ENCODE measurements at regions not wholly inside any gene's neighbourhood (a gene's known extent, or its start where the extent isn't known, plus 50 kb on each side); places are given as distances from the start of the nearest gene placed in this dataset.

DNA sequence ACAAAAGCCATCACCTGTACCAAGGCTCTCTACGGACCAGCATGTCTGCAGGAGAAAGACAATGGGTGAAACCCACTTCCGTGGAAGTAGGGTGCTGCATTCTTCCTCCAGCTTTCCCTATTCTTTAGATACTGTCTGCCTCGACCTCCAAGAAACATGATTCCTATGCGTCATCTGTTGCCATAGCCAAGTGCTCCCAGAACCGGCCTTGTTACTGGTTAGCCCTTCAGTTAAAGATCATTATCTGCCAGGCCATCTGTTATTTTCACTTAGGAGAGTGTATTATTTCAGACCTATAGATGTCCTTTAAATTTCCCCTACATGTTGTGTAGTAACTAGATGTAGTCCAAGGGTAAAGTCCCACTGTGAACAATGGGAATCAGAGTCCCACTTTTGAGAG is 89.0 kb upstream of the KIAA1217 start:
- no peak overlapping the region for H2AK5ac ChIP-seq (ENCODE audit: low read length, severe bottlenecking)
- H3K27me3 ChIP-seq (ENCODE audit: control insufficient read depth in 1 of 2, insufficient read depth in 1 of 2, low read length in 2 of 2): no peaks in the 10 kb centered on the region
- no peak overlapping the region for H3K18ac ChIP-seq (ENCODE audit: low read depth in 1 of 2, low read length in 2 of 2)
- no peak overlapping the region for H3K4me3 ChIP-seq (ENCODE audit: insufficient read depth in 1 of 2, low read depth in 1 of 2, low read length in 2 of 2)
- H4K91ac ChIP-seq (ENCODE audit: low read length): no peak overlapping the region
- no peak overlapping the region for H4K8ac ChIP-seq (ENCODE audit: low read length)
- no peak overlapping the region for H3K27ac ChIP-seq (ENCODE audit: low read length, poor library complexity, severe bottlenecking)
- no peak overlapping the region for H3K9ac ChIP-seq (ENCODE audit: low read length)
- no peak overlapping the region for H3K4me2 ChIP-seq (ENCODE audit: low read length, poor library complexity, severe bottlenecking)
- DNase-seq: no peak
- no peaks in the 10 kb centered on the region for H3K9me3 ChIP-seq (ENCODE audit: control insufficient read depth, low read length)
- no peak overlapping the region for H2BK12ac ChIP-seq (ENCODE audit: low read length in 2 of 2)
- no peak overlapping the region for H2BK120ac ChIP-seq (ENCODE audit: low read depth, low read length)
- H3K14ac ChIP-seq (ENCODE audit: low read length in 2 of 2): no peak overlapping the region
- H2BK15ac ChIP-seq (ENCODE audit: low read depth, poor library complexity, severe bottlenecking): no peak overlapping the region
- no peaks in the 10 kb centered on the region for H3K36me3 ChIP-seq (ENCODE audit: control insufficient read depth in 1 of 2, insufficient read depth in 2 of 2, low read depth in 1 of 2, low read length in 2 of 2)
- H3K23ac ChIP-seq (ENCODE audit: low read length in 2 of 2): no peak overlapping the region
- H3K4ac ChIP-seq (ENCODE audit: low read depth in 1 of 2, low read length in 2 of 2): no peak overlapping the region
- no peaks in the 10 kb centered on the region for H3K4me1 ChIP-seq (ENCODE audit: control insufficient read depth, insufficient read depth, low read depth, low read length)
- WGBS: 84% methylated on average over 3 of the region's 5 CpGs
- no peak overlapping the region for H2AFZ ChIP-seq (ENCODE audit: low read depth, low read length)
- no peak overlapping the region for H2BK5ac ChIP-seq (ENCODE audit: low read depth, low read length, poor library complexity, severe bottlenecking)
- H3K79me1 ChIP-seq (replicated peaks; ENCODE audit: low read length, poor library complexity, severe bottlenecking): no peaks in the 10 kb centered on the region

DNA sequence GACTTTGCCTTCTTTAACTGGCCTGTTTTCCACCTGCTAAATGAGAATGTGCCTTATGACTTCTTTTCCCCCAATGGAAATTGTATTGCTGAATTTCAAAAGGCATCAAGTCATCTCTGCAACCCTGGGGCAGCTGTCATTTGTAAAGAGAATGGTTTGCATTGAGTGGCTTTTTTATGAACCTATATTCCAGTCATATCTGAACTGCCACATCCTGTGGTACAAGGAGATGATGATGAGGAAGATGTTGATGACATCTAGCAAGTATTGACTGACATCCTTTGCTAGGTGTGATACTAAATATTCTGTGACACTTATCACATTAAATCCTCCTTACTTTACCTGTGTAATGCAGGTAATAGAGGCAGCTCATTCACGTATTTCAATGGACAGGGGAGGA is 88.3 kb upstream of the KIAA1217 start:
- Histone ChIP-seq H3K27me3 (ENCODE audit: control insufficient read depth in 1 of 2, insufficient read depth in 1 of 2, low read length in 2 of 2) (no peaks in the 10 kb centered on the region), H4K8ac (ENCODE audit: low read length) (no peak overlapping the region), H3K4me3 (ENCODE audit: insufficient read depth in 1 of 2, low read depth in 1 of 2, low read length in 2 of 2) (no peak overlapping the region), H2BK120ac (ENCODE audit: low read depth, low read length) (no peak overlapping the region), H3K18ac (ENCODE audit: low read depth in 1 of 2, low read length in 2 of 2) (no peak overlapping the region), H2AK5ac (ENCODE audit: low read length, severe bottlenecking) (no peak overlapping the region), H3K4ac (ENCODE audit: low read depth in 1 of 2, low read length in 2 of 2) (no peak overlapping the region), H2BK12ac (ENCODE audit: low read length in 2 of 2) (no peak overlapping the region), H2BK15ac (ENCODE audit: low read depth, poor library complexity, severe bottlenecking) (no peak overlapping the region), H3K23ac (ENCODE audit: low read length in 2 of 2) (no peak overlapping the region), H3K4me1 (ENCODE audit: control insufficient read depth, insufficient read depth, low read depth, low read length) (no peaks in the 10 kb centered on the region), H3K79me1 (replicated peaks; ENCODE audit: low read length, poor library complexity, severe bottlenecking) (no peaks in the 10 kb centered on the region), H4K91ac (ENCODE audit: low read length) (no peak overlapping the region), H3K4me2 (ENCODE audit: low read length, poor library complexity, severe bottlenecking) (no peak overlapping the region), H3K9ac (ENCODE audit: low read length) (no peak overlapping the region), H3K27ac (ENCODE audit: low read length, poor library complexity, severe bottlenecking) (no peak overlapping the region), H3K9me3 (ENCODE audit: control insufficient read depth, low read length) (no peaks in the 10 kb centered on the region), H3K36me3 (ENCODE audit: control insufficient read depth in 1 of 2, insufficient read depth in 2 of 2, low read depth in 1 of 2, low read length in 2 of 2) (no peaks in the 10 kb centered on the region), H3K14ac (ENCODE audit: low read length in 2 of 2) (no peak overlapping the region), H2AFZ (ENCODE audit: low read depth, low read length) (no peak overlapping the region), H2BK5ac (ENCODE audit: low read depth, low read length, poor library complexity, severe bottlenecking) (no peak overlapping the region)
- WGBS: 67% methylated on average over 1 of the region's 1 CpG
- DNase-seq: no peak

DNA sequence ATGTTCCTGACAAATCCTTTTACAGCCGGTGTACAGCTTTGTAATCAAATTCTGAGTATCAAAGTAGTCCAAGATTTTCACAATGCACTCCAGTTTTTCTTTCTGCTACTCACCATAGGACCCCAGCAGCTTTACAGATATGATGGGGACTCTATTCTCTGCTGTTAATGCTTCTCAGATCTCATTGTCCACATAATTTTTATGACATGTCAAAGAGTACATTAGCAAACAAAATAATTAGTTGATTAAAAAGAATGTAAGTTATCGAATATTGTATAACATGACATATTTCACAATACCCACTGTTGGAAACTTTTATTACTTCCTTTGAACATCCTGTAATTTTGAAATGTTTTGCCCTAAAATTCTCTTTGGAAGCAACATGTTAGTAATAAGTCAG is 81.4 kb upstream of the KIAA1217 start:
- no peak overlapping the region for H2BK120ac ChIP-seq (ENCODE audit: low read depth, low read length)
- H3K27me3 ChIP-seq (ENCODE audit: control insufficient read depth in 1 of 2, insufficient read depth in 1 of 2, low read length in 2 of 2): no peaks in the 10 kb centered on the region
- no peak overlapping the region for H3K23ac ChIP-seq (ENCODE audit: low read length in 2 of 2)
- no peak overlapping the region for H2AK5ac ChIP-seq (ENCODE audit: low read length, severe bottlenecking)
- H3K79me1 ChIP-seq (replicated peaks; ENCODE audit: low read length, poor library complexity, severe bottlenecking): no peaks in the 10 kb centered on the region
- H2BK12ac ChIP-seq (ENCODE audit: low read length in 2 of 2): no peak overlapping the region
- no peak overlapping the region for H3K18ac ChIP-seq (ENCODE audit: low read depth in 1 of 2, low read length in 2 of 2)
- no peak for DNase-seq
- H3K9me3 ChIP-seq (ENCODE audit: control insufficient read depth, low read length): peaks cover 4% of the 10 kb centered on the region
- H3K27ac ChIP-seq (ENCODE audit: low read length, poor library complexity, severe bottlenecking): no peak overlapping the region
- H3K9ac ChIP-seq (ENCODE audit: low read length): no peak overlapping the region
- no peak overlapping the region for H4K91ac ChIP-seq (ENCODE audit: low read length)
- H3K36me3 ChIP-seq (ENCODE audit: control insufficient read depth in 1 of 2, insufficient read depth in 2 of 2, low read depth in 1 of 2, low read length in 2 of 2): no peaks in the 10 kb centered on the region
- H3K14ac ChIP-seq (ENCODE audit: low read length in 2 of 2): no peak overlapping the region
- no peaks in the 10 kb centered on the region for H3K4me1 ChIP-seq (ENCODE audit: control insufficient read depth, insufficient read depth, low read depth, low read length)
- WGBS: 79% methylated on average over 1 of the region's 2 CpGs
- no peak overlapping the region for H2AFZ ChIP-seq (ENCODE audit: low read depth, low read length)
- no peak overlapping the region for H2BK15ac ChIP-seq (ENCODE audit: low read depth, poor library complexity, severe bottlenecking)
- H4K8ac ChIP-seq (ENCODE audit: low read length): no peak overlapping the region
- H3K4ac ChIP-seq (ENCODE audit: low read depth in 1 of 2, low read length in 2 of 2): no peak overlapping the region
- H2BK5ac ChIP-seq (ENCODE audit: low read depth, low read length, poor library complexity, severe bottlenecking): no peak overlapping the region
- H3K4me2 ChIP-seq (ENCODE audit: low read length, poor library complexity, severe bottlenecking): no peak overlapping the region
- H3K4me3 ChIP-seq (ENCODE audit: insufficient read depth in 1 of 2, low read depth in 1 of 2, low read length in 2 of 2): no peak overlapping the region

DNA sequence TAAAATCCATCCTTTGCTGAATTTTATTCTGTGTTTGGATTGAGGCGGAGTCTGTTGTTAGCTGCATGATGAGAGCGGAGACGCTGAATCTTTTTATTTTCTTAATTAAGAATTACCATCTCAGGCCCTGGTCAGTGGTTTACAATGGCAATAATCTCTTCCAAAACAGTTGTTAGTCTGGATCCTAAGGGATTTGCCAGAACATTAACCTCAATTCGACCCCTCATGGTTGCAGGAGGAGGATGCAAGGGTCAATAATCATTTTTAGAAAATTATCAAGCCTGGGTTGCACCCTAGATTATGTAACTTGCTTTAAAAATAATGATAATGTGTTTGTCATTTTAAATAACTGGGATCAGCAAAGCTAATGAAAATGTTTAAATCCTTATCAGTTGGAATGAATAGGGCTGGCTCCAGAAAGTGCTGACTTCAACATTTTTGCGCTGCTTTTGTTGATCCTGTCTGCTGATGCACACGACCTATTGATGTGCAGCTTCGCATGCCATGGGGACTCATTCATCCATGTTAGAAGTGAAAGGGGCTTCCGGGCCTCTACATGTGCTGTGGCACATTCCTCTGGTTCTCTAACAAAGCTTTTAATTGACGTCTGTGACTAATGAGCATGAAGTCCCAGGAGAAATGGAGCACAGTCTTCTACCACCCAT is 80.7 kb upstream of the KIAA1217 start:
- Histone ChIP-seq H3K79me1 (replicated peaks; ENCODE audit: low read length, poor library complexity, severe bottlenecking) (no peaks in the 10 kb centered on the region), H2BK12ac (ENCODE audit: low read length in 2 of 2) (no peak overlapping the region), H3K18ac (ENCODE audit: low read depth in 1 of 2, low read length in 2 of 2) (no peak overlapping the region), H3K9me3 (ENCODE audit: control insufficient read depth, low read length) (peaks cover 4% of the 10 kb centered on the region), H2AFZ (ENCODE audit: low read depth, low read length) (no peak overlapping the region), H3K14ac (ENCODE audit: low read length in 2 of 2) (no peak overlapping the region), H2BK15ac (ENCODE audit: low read depth, poor library complexity, severe bottlenecking) (no peak overlapping the region), H2BK5ac (ENCODE audit: low read depth, low read length, poor library complexity, severe bottlenecking) (no peak overlapping the region), H3K4ac (ENCODE audit: low read depth in 1 of 2, low read length in 2 of 2) (no peak overlapping the region), H3K27ac (ENCODE audit: low read length, poor library complexity, severe bottlenecking) (no peak overlapping the region), H3K27me3 (ENCODE audit: control insufficient read depth in 1 of 2, insufficient read depth in 1 of 2, low read length in 2 of 2) (no peaks in the 10 kb centered on the region), H4K8ac (ENCODE audit: low read length) (no peak overlapping the region), H2BK120ac (ENCODE audit: low read depth, low read length) (no peak overlapping the region), H3K36me3 (ENCODE audit: control insufficient read depth in 1 of 2, insufficient read depth in 2 of 2, low read depth in 1 of 2, low read length in 2 of 2) (no peaks in the 10 kb centered on the region), H4K91ac (ENCODE audit: low read length) (no peak overlapping the region), H2AK5ac (ENCODE audit: low read length, severe bottlenecking) (no peak overlapping the region), H3K23ac (ENCODE audit: low read length in 2 of 2) (no peak overlapping the region), H3K4me2 (ENCODE audit: low read length, poor library complexity, severe bottlenecking) (peak overlapping the region; percentile 46), H3K4me1 (ENCODE audit: control insufficient read depth, insufficient read depth, low read depth, low read length) (no peaks in the 10 kb centered on the region), H3K9ac (ENCODE audit: low read length) (no peak overlapping the region), H3K4me3 (ENCODE audit: insufficient read depth in 1 of 2, low read depth in 1 of 2, low read length in 2 of 2) (peak overlapping the region in 1 of 2 experiments; percentile 36)
- DNase-seq: no peak
- 13% methylated on average over 6 of the region's 9 CpGs for WGBS
